ENCODE measurements at regions not wholly inside any gene's neighbourhood (a gene's known extent, or its start where the extent isn't known, plus 50 kb on each side); places are given as distances from the start of the nearest gene placed in this dataset.

- in situ Hi-C loops (cut with HindIII; ENCODE audit: low pct_unique_long_range_greater_than_20kb, low sequenced_read_pairs) = no loop called here
- no peak for TF ChIP-seq JUND (IDR thresholded peaks at IDR 0.05; ENCODE audit: low read depth)
- no peak for DNase-seq (ENCODE audit: low read depth in 1 of 2, low spot score in 1 of 2)
These were observed 87.6 kb upstream of the RUNX1 start for GRCh38 chr21:35136586-35137219.

- in situ Hi-C loops (cut with HindIII; ENCODE audit: low pct_unique_long_range_greater_than_20kb, low sequenced_read_pairs) = no loop called here
- no peak for TF ChIP-seq JUND (IDR thresholded peaks at IDR 0.05; ENCODE audit: low read depth)
These were observed 87.0 kb upstream of the RUNX1 start for GRCh38 chr21:35136106-35136505.

GRCh38 chr21:35135481-35135880 lies 86.4 kb upstream of the RUNX1 start:
- in situ Hi-C loops (cut with HindIII; ENCODE audit: low pct_unique_long_range_greater_than_20kb, low sequenced_read_pairs) = no loop called here
- no peak for DNase-seq (ENCODE audit: low read depth in 1 of 2, low spot score in 1 of 2)
- no peak for TF ChIP-seq JUND (IDR thresholded peaks at IDR 0.05; ENCODE audit: low read depth)

More at GRCh38 chr21:35136106-35136505, 87.0 kb upstream of the RUNX1 start:
- DNase-seq (ENCODE audit: low read depth in 1 of 2, low spot score in 1 of 2) = no peak

GRCh38 chr21:35134309-35134708 lies 85.2 kb upstream of the RUNX1 start:
- in situ Hi-C loops (cut with HindIII; ENCODE audit: low pct_unique_long_range_greater_than_20kb, low sequenced_read_pairs) = no loop called here
- DNase-seq (ENCODE audit: low read depth in 1 of 2, low spot score in 1 of 2) = no peak
- TF ChIP-seq JUND (IDR thresholded peaks at IDR 0.05; ENCODE audit: low read depth) = no peak

GRCh38 chr21:35128536-35128935 lies 79.4 kb upstream of the RUNX1 start:
- TF ChIP-seq JUND (IDR thresholded peaks at IDR 0.05; ENCODE audit: low read depth) = no peak
- in situ Hi-C loops (cut with HindIII; ENCODE audit: low pct_unique_long_range_greater_than_20kb, low sequenced_read_pairs) = no loop called here
- no peak for DNase-seq (ENCODE audit: low read depth in 1 of 2, low spot score in 1 of 2)

- in situ Hi-C loops (cut with HindIII; ENCODE audit: low pct_unique_long_range_greater_than_20kb, low sequenced_read_pairs) = no loop called here
- DNase-seq (ENCODE audit: low read depth in 1 of 2, low spot score in 1 of 2) = no peak
- no peak for TF ChIP-seq JUND (IDR thresholded peaks at IDR 0.05; ENCODE audit: low read depth)
These were observed 78.7 kb upstream of the RUNX1 start for GRCh38 chr21:35127851-35128250.

GRCh38 chr21:35127026-35127425 lies 77.9 kb upstream of the RUNX1 start:
- in situ Hi-C loops (cut with HindIII; ENCODE audit: low pct_unique_long_range_greater_than_20kb, low sequenced_read_pairs) = no loop called here
- TF ChIP-seq JUND (IDR thresholded peaks at IDR 0.05; ENCODE audit: low read depth) = no peak

GRCh38 chr21:35120631-35121180 lies 71.6 kb upstream of the RUNX1 start:
- no peak for DNase-seq (ENCODE audit: low read depth in 1 of 2, low spot score in 1 of 2)
- in situ Hi-C loops (cut with HindIII; ENCODE audit: low pct_unique_long_range_greater_than_20kb, low sequenced_read_pairs) = no loop called here
- TF ChIP-seq JUND (IDR thresholded peaks at IDR 0.05; ENCODE audit: low read depth) = no peak

More at GRCh38 chr21:35127026-35127425, 77.9 kb upstream of the RUNX1 start:
- no peak for DNase-seq (ENCODE audit: low read depth in 1 of 2, low spot score in 1 of 2)

- in situ Hi-C loops (cut with HindIII; ENCODE audit: low pct_unique_long_range_greater_than_20kb, low sequenced_read_pairs) = no loop called here
- DNase-seq (ENCODE audit: low read depth in 1 of 2, low spot score in 1 of 2) = no peak
- TF ChIP-seq JUND (IDR thresholded peaks at IDR 0.05; ENCODE audit: low read depth) = no peak
These were observed 70.5 kb upstream of the RUNX1 start for GRCh38 chr21:35119501-35120047.

- in situ Hi-C loops (cut with HindIII; ENCODE audit: low pct_unique_long_range_greater_than_20kb, low sequenced_read_pairs) = no loop called here
- TF ChIP-seq JUND (IDR thresholded peaks at IDR 0.05; ENCODE audit: low read depth) = no peak
- DNase-seq (ENCODE audit: low read depth in 1 of 2, low spot score in 1 of 2) = no peak
These were observed 67.7 kb upstream of the RUNX1 start for GRCh38 chr21:35116777-35117176.

GRCh38 chr21:35113064-35113463 lies 64.0 kb upstream of the RUNX1 start:
- TF ChIP-seq JUND (IDR thresholded peaks at IDR 0.05; ENCODE audit: low read depth) = no peak
- in situ Hi-C loops (cut with HindIII; ENCODE audit: low pct_unique_long_range_greater_than_20kb, low sequenced_read_pairs) = no loop called here
- DNase-seq (ENCODE audit: low read depth in 1 of 2, low spot score in 1 of 2) = no peak

- in situ Hi-C loops (cut with HindIII; ENCODE audit: low pct_unique_long_range_greater_than_20kb, low sequenced_read_pairs) = no loop called here
- no peak for DNase-seq (ENCODE audit: low read depth in 1 of 2, low spot score in 1 of 2)
- no peak for TF ChIP-seq JUND (IDR thresholded peaks at IDR 0.05; ENCODE audit: low read depth)
These were observed 62.3 kb upstream of the RUNX1 start for GRCh38 chr21:35111321-35111930.

GRCh38 chr21:35108887-35109286 lies 59.8 kb upstream of the RUNX1 start:
- no peak for DNase-seq (ENCODE audit: low read depth in 1 of 2, low spot score in 1 of 2)
- TF ChIP-seq JUND (IDR thresholded peaks at IDR 0.05; ENCODE audit: low read depth) = no peak
- in situ Hi-C loops (cut with HindIII; ENCODE audit: low pct_unique_long_range_greater_than_20kb, low sequenced_read_pairs) = no loop called here

Data from T47D (cell line).